DMS 273 treated with DMSO at 0.1 percent for 48 hours (cell line): ENCODE measurements at regions not wholly inside any gene's neighbourhood (a gene's known extent, or its start where the extent isn't known, plus 50 kb on each side); places are given as distances from the start of the nearest gene placed in this dataset.

Experiments
- DNase-seq: peaks from one replicate; lab custom pipeline; 2025; lab: John Stamatoyannopoulos, UW

- no peak for DNase-seq
Measured at GRCh38 chr5:88364991-88365390, 96.3 kb upstream of the TMEM161B start.

- DNase-seq: no peak
Measured at GRCh38 chr5:88355490-88356050, 86.9 kb upstream of the TMEM161B start.

GRCh38 chr5:88325868-88326267, 57.2 kb upstream of the TMEM161B start:
- no peak for DNase-seq

GRCh38 chr5:88322785-88323184, 54.1 kb upstream of the TMEM161B start:
- no peak for DNase-seq
